H1 (cell line): ENCODE measurements at regions not wholly inside any gene's neighbourhood (a gene's known extent, or its start where the extent isn't known, plus 50 kb on each side); places are given as distances from the start of the nearest gene placed in this dataset.

Source experiments
- CTCF ChIA-PET: fragments of 300-600 bp; sonication (Branson Sonifier 250); formaldehyde crosslinking; loops from one replicate; lab custom pipeline; 2021; ENCODE audit not compliant: partially characterized antibody; lab: Charles Lee
- POLR2A ChIA-PET: fragments of 300-600 bp; sonication (Branson Sonifier 250); formaldehyde crosslinking; loops from one replicate; lab custom pipeline; 2021; ENCODE audit warnings: inconsistent platforms; ENCODE audit not compliant: partially characterized antibody; lab: Charles Lee
- DNase-seq, 2 experiments: peaks; one replicate each; pipeline versions ENCODE4 v3.0.0 to v3.0.0-alpha.2; 2010 to 2022; ENCODE audit warnings: low spot score in 2 of 2, low read depth in 1 of 2, mixed read lengths in 1 of 2
- FAIRE-seq: peaks from 2 replicates; lab custom pipeline; 2011; peaks lifted over from hg19 to GRCh38; lab: Jason Lieb, UNC
- H2AFZ ChIP-seq: 2 replicates; pipeline ENCODE4 v1.8.1; 2012; ENCODE audit warnings: low read length, inconsistent platforms
- H2AK5ac ChIP-seq: 2 replicates; pipeline ENCODE4 v1.6.1; 2013; ENCODE audit warnings: low read depth, low read length
- H2BK120ac ChIP-seq: replicated peaks from 2 replicates; pipeline ENCODE3; 2013; ENCODE audit warnings: low read depth, low read length, inconsistent platforms
- H2BK12ac ChIP-seq: 2 replicates; pipeline ENCODE4 v1.6.1; 2013; ENCODE audit warnings: low read depth, low read length
- H2BK15ac ChIP-seq: 2 replicates; pipeline ENCODE4 v1.6.1; 2013; ENCODE audit warnings: low read length
- H2BK20ac ChIP-seq: 2 replicates; pipeline ENCODE4 v1.6.1; 2013; ENCODE audit warnings: low read length
- H2BK5ac ChIP-seq: 2 replicates; pipeline ENCODE4 v1.6.1; 2013; ENCODE audit warnings: low read depth, low read length
- H3K14ac ChIP-seq: 2 replicates; pipeline ENCODE4 v1.6.1; 2013; ENCODE audit warnings: inconsistent platforms; ENCODE audit not compliant: insufficient read length
- H3K18ac ChIP-seq: 2 replicates; pipeline ENCODE4 v1.6.1; 2013; ENCODE audit warnings: low read length; ENCODE audit errors: extremely low read depth
- H3K23ac ChIP-seq: 2 replicates; pipeline ENCODE4 v1.6.1; 2013; ENCODE audit warnings: inconsistent platforms; ENCODE audit not compliant: insufficient read length
- H3K23me2 ChIP-seq: 2 replicates; pipeline ENCODE4 v1.6.1; 2013; ENCODE audit warnings: low read depth, low read length
- H3K27ac ChIP-seq: 2 replicates; pipeline ENCODE4 v1.6.1; 2011; ENCODE audit warnings: low read depth, low read length, inconsistent platforms
- H3K27me3 ChIP-seq, 4 experiments: replicated peaks in 1 of 4; 1 replicate in 1 of 4; 2 replicates in 3 of 4; pipeline versions ENCODE4 v1.6.1 to v1.8.1; 2011 to 2013; ENCODE audit warnings: low read length in 3 of 4, mild to moderate bottlenecking in 3 of 4, inconsistent platforms in 2 of 4, mixed read lengths in 2 of 4, moderate library complexity in 1 of 4; ENCODE audit not compliant: control insufficient read depth in 3 of 4, insufficient read depth in 3 of 4; ENCODE audit errors: extremely low read depth in 1 of 4
- H3K36me3 ChIP-seq, 4 experiments: 2 replicates each; pipeline versions ENCODE4 v1.6.1 to v1.8.1; 2011 to 2013; ENCODE audit warnings: mild to moderate bottlenecking in 4 of 4, low read length in 3 of 4, moderate library complexity in 2 of 4, control low read depth in 1 of 4, inconsistent platforms in 1 of 4; ENCODE audit not compliant: insufficient read depth in 4 of 4, control insufficient read depth in 2 of 4
- H3K4ac ChIP-seq: replicated peaks from 2 replicates; pipeline ENCODE3; 2013; ENCODE audit warnings: low read length, low read depth, mixed read lengths, inconsistent platforms; ENCODE audit not compliant: insufficient read length
- H3K4me1 ChIP-seq, 4 experiments: replicated peaks in 1 of 4; 1 replicate in 1 of 4; 2 replicates in 3 of 4; pipeline versions ENCODE4 v1.6.1 to v1.8.1; 2011 to 2013; ENCODE audit warnings: low read length in 3 of 4, inconsistent platforms in 2 of 4, mixed read lengths in 1 of 4; ENCODE audit not compliant: insufficient read depth in 4 of 4, control insufficient read depth in 3 of 4
- H3K4me2 ChIP-seq, 2 experiments: 2 replicates each; pipeline versions ENCODE4 v1.6.1 to v1.8.1; 2011 to 2013; ENCODE audit warnings: low read depth in 2 of 2, low read length in 2 of 2, control low read depth in 1 of 2, inconsistent platforms in 1 of 2, mild to moderate bottlenecking in 1 of 2; ENCODE audit not compliant: insufficient read depth in 1 of 2
- H3K4me3 ChIP-seq, 4 experiments: fragments of 200-600, 300-600 bp in 1 of 4; sonication (generic), shearing (Covaris generic), sonication (Bioruptor Twin) in 1 of 4; 2 replicates each; pipeline versions ENCODE4 v1.5.1 to v1.8.1; 2011 to 2016; ENCODE audit warnings: low read length in 4 of 4, low read depth in 3 of 4, control low read depth in 2 of 4, inconsistent platforms in 2 of 4, mild to moderate bottlenecking in 2 of 4, mixed read lengths in 1 of 4, moderate library complexity in 1 of 4; ENCODE audit not compliant: insufficient read depth in 2 of 4; ENCODE audit errors: extremely low read depth in 1 of 4
- H3K56ac ChIP-seq: replicated peaks from 2 replicates; pipeline ENCODE3; 2013; ENCODE audit warnings: low read depth, mild to moderate bottlenecking, mixed read lengths, low read length, inconsistent platforms; ENCODE audit not compliant: insufficient read length
- H3K79me1 ChIP-seq: 2 replicates; pipeline ENCODE4 v1.6.1; 2013; ENCODE audit warnings: low read depth, low read length, control low read depth
- H3K79me2 ChIP-seq, 2 experiments: 2 replicates each; pipeline versions ENCODE4 v1.6.1 to v1.8.1; 2012 to 2013; ENCODE audit warnings: low read length in 2 of 2, mild to moderate bottlenecking in 2 of 2, inconsistent platforms in 1 of 2; ENCODE audit not compliant: insufficient read depth in 2 of 2, control insufficient read depth in 1 of 2
- H3K9ac ChIP-seq, 4 experiments: replicated peaks in 1 of 4; 1 replicate in 1 of 4; 2 replicates in 3 of 4; pipeline versions ENCODE4 v1.6.1 to v1.8.1; 2011 to 2013; ENCODE audit warnings: low read depth in 3 of 4, low read length in 3 of 4, control low read depth in 2 of 4, mild to moderate bottlenecking in 2 of 4, moderate library complexity in 2 of 4, inconsistent platforms in 1 of 4; ENCODE audit errors: extremely low read depth in 1 of 4
- H3K9me3 ChIP-seq, 2 experiments: 2 replicates each; pipeline versions ENCODE4 v1.6.1 to v1.8.1; 2012 to 2013; ENCODE audit warnings: mild to moderate bottlenecking in 2 of 2, moderate library complexity in 2 of 2, control low read depth in 1 of 2, inconsistent platforms in 1 of 2, low read depth in 1 of 2, low read length in 1 of 2, mixed read lengths in 1 of 2; ENCODE audit not compliant: insufficient read depth in 2 of 2
- H4K20me1 ChIP-seq, 2 experiments: replicated peaks in 1 of 2; 2 replicates each; pipeline versions ENCODE3 to v1.8.1; 2011 to 2013; ENCODE audit warnings: inconsistent platforms in 2 of 2, low read length in 2 of 2, mild to moderate bottlenecking in 1 of 2; ENCODE audit not compliant: insufficient read depth in 2 of 2, control insufficient read depth in 1 of 2
- H4K5ac ChIP-seq: 2 replicates; pipeline ENCODE4 v1.6.1; 2013; ENCODE audit warnings: low read length, low read depth, mixed read lengths, inconsistent platforms; ENCODE audit not compliant: insufficient read length
- H4K8ac ChIP-seq: 2 replicates; pipeline ENCODE4 v1.8.0; 2013; ENCODE audit warnings: mild to moderate bottlenecking, moderate library complexity, low read length, inconsistent platforms; ENCODE audit not compliant: insufficient read depth; ENCODE audit errors: extremely low read depth
- H4K91ac ChIP-seq: replicated peaks from 2 replicates; pipeline ENCODE3; 2013; ENCODE audit warnings: low read length, mixed read lengths, inconsistent platforms; ENCODE audit not compliant: insufficient read length
- CHD2 ChIP-seq: IDR thresholded peaks from 2 replicates; pipeline ENCODE4 v1.6.1; 2012; ENCODE audit warnings: low read length, improper control_type of control experiment
- CTBP2 ChIP-seq: IDR thresholded peaks from 2 replicates; pipeline ENCODE4 v1.7.0; 2011; ENCODE audit warnings: borderline replicate concordance, mild to moderate bottlenecking, moderate library complexity, mixed read lengths, low read length; ENCODE audit not compliant: insufficient read depth, insufficient read length
- E2F6 ChIP-seq: IDR thresholded peaks from 2 replicates; pipeline ENCODE4 v1.6.1; 2012; ENCODE audit warnings: inconsistent platforms
- GTF2F1 ChIP-seq: IDR thresholded peaks from 2 replicates; pipeline ENCODE4 v1.6.1; 2012; ENCODE audit warnings: low read depth, low read length, improper control_type of control experiment, borderline replicate concordance
- HDAC2 ChIP-seq, 2 experiments: fragments of 300-600 bp in 1 of 2; sonication (generic) in 1 of 2; IDR thresholded peaks; 2 replicates each; pipeline ENCODE4 v1.6.1; 2011 to 2012; ENCODE audit warnings: low read depth in 2 of 2, low read length in 2 of 2, mild to moderate bottlenecking in 2 of 2, moderate library complexity in 2 of 2, borderline replicate concordance in 1 of 2, inconsistent platforms in 1 of 2
- JUN ChIP-seq: IDR thresholded peaks from 2 replicates; pipeline ENCODE4 v1.6.1; 2011; ENCODE audit warnings: low read depth, mild to moderate bottlenecking, improper control_type of control experiment, low read length
- NRF1 ChIP-seq: IDR thresholded peaks from 2 replicates; pipeline ENCODE4 v1.6.1; 2011; ENCODE audit warnings: mild to moderate bottlenecking, low read depth, low read length, improper control_type of control experiment
- POLR2A ChIP-seq, 2 experiments: IDR thresholded peaks; 1 replicate in 1 of 2; 2 replicates in 1 of 2; pipeline ENCODE4 v1.6.1; 2011; ENCODE audit warnings: low read depth in 2 of 2, low read length in 2 of 2, mild to moderate bottlenecking in 2 of 2; ENCODE audit errors: control extremely low read depth in 1 of 2
- SP2 ChIP-seq: IDR thresholded peaks from 2 replicates; pipeline ENCODE4 v1.6.1; 2012; ENCODE audit warnings: mild to moderate bottlenecking, low read length, inconsistent platforms
- SP4 ChIP-seq: IDR thresholded peaks from 2 replicates; pipeline ENCODE4 v1.6.1; 2012; ENCODE audit warnings: low read length, inconsistent platforms
- TAF1 ChIP-seq: IDR thresholded peaks from 2 replicates; pipeline ENCODE4 v1.6.1; 2011; ENCODE audit warnings: mild to moderate bottlenecking, low read depth, low read length
- USF2 ChIP-seq: IDR thresholded peaks from 2 replicates; pipeline ENCODE4 v1.6.1; 2011; ENCODE audit warnings: low read length, improper control_type of control experiment
- YY1 ChIP-seq: IDR thresholded peaks from 2 replicates; pipeline ENCODE4 v1.6.1; 2011; ENCODE audit warnings: low read depth, mild to moderate bottlenecking, low read length
- ZNF274 ChIP-seq: IDR thresholded peaks from 2 replicates; pipeline ENCODE4 v1.7.0; 2012; ENCODE audit warnings: low read length, borderline replicate concordance; ENCODE audit errors: extremely low read depth

DNA sequence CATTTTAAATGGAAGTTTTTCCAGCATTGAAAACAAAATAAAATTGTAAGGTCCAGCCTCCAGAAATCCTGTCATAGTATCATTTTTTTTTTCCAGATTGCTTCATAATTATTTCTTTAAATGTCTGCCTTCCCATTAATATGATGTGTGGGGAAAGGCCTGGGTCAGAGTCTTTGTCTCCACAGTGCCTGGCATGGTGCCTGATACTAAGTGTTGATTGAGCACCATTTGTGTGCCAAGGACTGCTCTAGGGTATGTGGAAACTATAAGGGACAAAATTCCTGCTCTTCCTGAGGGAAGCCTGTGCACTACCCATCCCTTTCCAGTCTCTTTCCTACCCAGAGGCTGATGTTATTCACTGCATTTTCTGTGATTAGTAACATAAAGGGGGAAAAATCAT lies 53.1 kb upstream of the BEND4 start:
- Histone ChIP-seq H3K56ac (no peak overlapping the region), H2BK15ac (no peak overlapping the region), H3K27me3 (no peaks in the 10 kb centered on the region), H3K4me1 (no peaks in the 10 kb centered on the region), H3K79me2 (no peaks in the 10 kb centered on the region), H3K9ac (no peak overlapping the region), H2BK5ac (no peak overlapping the region), H2BK20ac (no peak overlapping the region), H4K5ac (no peak overlapping the region), H3K27ac (no peak overlapping the region), H3K23ac (no peak overlapping the region), H4K91ac (no peak overlapping the region), H3K4me3 (no peak overlapping the region), H3K36me3 (no peaks in the 10 kb centered on the region), H2AK5ac (no peak overlapping the region), H3K4me2 (no peak overlapping the region), H2BK120ac (no peak overlapping the region), H3K14ac (no peak overlapping the region), H2BK12ac (no peak overlapping the region)
- FAIRE-seq (no peak), DNase-seq (no peak)
- ChIA-PET POLR2A (no interaction called here), CTCF (no interaction called here)
- TF ChIP-seq ZNF274 = no peak
- TF ChIP-seq POLR2A (IDR thresholded peaks at IDR 0.05; ENCODE audit: control extremely low read depth in 1 of 2, low read depth in 2 of 2, low read length in 2 of 2) = no peak
- TF ChIP-seq NRF1 = no peak
- no peak for TF ChIP-seq GTF2F1
- TF ChIP-seq E2F6 = no peak
- TF ChIP-seq USF2 = no peak
- no peak for TF ChIP-seq SP2
- TF ChIP-seq SP4 = no peak
- no peak for TF ChIP-seq TAF1
- TF ChIP-seq HDAC2 (IDR thresholded peaks at IDR 0.05; ENCODE audit: borderline replicate concordance in 1 of 2, low read depth in 2 of 2, low read length in 2 of 2) = no peak
- TF ChIP-seq CTBP2 = no peak
- TF ChIP-seq YY1 = no peak
- no peak for TF ChIP-seq JUN
- TF ChIP-seq CHD2 = no peak
- TF ChIP-seq, all 59 proteins: peak for 0
- Histone ChIP-seq H2AFZ (no peak overlapping the region), H3K9me3 (no peaks in the 10 kb centered on the region), H3K23me2 (no peaks in the 10 kb centered on the region), H3K79me1 (no peaks in the 10 kb centered on the region), H3K4ac (no peak overlapping the region), H4K8ac (no peak overlapping the region), H3K18ac (no peak overlapping the region), H4K20me1 (no peaks in the 10 kb centered on the region)
